NCI-H2196 treated with DMSO at 0.1 percent for 48 hours (cell line): ENCODE measurements at regions not wholly inside any gene's neighbourhood (a gene's known extent, or its start where the extent isn't known, plus 50 kb on each side); places are given as distances from the start of the nearest gene placed in this dataset.
"Not testable (repeated sequence)": the region's sequence is repeated elsewhere in the genome, so short reads cannot be mapped to it uniquely, and the experiment has no call there.

Experiments used
- DNase-seq: peaks from one replicate; lab custom pipeline; 2025; ENCODE audit not compliant: unreplicated experiment; lab: John Stamatoyannopoulos, UW

GRCh38 chr2:239806276-239806675 lies 218.9 kb downstream of the NDUFA10 start:
- DNase-seq = no peak

DNA sequence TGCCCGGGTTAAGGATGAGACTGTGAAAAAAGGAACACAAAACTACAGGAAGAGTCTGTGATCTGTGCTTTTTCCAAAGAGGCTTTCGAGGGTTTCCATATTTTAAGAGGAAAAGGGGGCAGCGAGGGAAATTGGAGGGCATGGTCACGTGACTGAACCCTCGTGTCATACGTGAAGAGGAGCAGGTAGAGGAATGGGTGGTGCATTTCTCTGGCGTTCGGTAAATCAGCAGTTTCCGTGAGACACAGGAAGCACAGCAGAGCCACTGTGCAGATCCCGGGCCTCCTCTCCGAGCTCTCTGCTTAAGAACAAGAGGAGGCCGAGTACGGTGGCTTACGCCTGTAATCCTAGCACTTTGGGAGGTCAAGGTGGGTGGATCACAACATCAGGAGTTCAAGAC lies 219.7 kb downstream of the NDUFA10 start:
- DNase-seq = no peak

DNA sequence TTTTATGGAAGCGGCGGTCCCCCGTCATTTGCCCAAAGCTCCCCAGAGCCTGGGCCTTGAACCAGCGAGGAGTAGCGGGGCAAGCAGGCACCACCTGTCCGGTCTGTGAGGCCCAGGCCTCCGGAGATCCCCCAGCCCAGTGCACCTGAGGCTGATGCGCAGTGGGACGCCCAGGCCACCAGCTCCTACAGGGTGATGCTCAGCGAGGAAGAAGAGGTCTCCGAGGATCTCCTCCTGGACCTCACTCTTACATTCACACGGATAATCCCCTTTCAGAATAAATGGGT lies 220.2 kb downstream of the NDUFA10 start:
- no peak for DNase-seq

DNA sequence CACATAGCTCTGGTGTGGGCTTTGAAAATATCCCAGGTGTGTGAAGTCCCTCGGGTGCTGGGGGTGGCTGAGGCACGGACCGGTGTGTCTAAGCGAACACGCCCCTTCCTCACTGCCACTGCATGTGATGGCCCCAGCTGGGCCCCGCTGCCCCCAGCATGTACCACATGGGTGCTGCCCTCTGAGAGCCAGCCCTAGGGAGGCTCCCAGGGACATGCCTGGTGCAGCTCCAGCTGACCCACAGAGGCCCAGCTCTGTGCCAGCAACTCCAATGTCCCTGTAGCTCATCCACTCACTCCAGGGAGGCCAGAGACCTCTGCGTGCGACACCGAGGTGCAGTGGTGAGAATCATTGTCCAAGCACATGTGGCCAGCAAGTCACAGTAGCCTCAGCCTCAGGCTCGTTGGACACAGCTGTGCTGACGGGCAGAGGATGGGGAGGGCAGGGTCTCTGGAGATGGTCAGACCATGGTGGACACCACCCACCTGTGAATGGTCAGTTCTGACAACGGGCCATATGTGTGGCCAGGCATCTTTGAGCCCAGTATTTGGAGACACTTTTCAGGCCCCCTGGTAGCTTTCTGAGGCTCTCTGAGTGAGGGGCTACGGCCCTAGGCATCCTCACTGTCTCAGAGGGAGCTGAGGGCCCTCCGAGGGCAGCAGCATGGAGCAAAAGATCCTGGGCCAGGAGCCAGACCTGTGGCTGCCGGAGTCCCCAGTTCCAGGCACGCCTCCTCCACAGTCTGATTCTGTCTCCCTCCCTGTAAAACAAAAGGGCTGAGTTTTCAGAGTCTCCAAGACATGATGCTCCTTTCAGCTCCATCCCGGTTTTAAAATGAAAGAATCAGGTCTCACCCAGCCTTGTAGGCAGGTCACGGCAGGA lies 220.7 kb downstream of the NDUFA10 start:
- DNase-seq = no peak

GRCh38 chr2:239803766-239804115 lies 221.4 kb downstream of the NDUFA10 start:
- DNase-seq = no peak

GRCh38 chr2:239803102-239803765 lies 221.9 kb downstream of the NDUFA10 start:
- no peak for DNase-seq

DNA sequence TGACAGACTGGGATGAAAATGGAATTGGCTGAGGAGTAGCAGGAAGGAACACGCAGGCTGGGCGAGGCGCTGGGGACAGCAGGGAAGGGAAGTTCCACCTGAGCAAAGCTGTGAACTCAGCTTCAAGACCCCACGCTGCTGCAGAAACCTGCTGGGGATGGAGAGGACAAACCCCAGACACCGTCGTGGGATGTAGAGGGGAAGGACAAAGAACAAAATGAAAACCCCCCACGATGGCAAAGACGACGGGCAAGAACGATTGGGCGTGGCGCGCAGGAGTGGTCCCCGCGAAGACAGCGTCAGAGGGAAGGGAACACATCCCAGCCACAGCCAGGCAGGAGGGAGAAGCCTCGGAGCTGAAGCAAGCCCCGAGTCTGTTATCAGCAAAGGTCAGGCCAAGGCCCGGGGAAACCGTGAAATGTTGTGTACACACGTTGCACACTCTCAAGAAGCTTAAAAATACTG lies 222.9 kb downstream of the NDUFA10 start:
- no peak for DNase-seq

DNA sequence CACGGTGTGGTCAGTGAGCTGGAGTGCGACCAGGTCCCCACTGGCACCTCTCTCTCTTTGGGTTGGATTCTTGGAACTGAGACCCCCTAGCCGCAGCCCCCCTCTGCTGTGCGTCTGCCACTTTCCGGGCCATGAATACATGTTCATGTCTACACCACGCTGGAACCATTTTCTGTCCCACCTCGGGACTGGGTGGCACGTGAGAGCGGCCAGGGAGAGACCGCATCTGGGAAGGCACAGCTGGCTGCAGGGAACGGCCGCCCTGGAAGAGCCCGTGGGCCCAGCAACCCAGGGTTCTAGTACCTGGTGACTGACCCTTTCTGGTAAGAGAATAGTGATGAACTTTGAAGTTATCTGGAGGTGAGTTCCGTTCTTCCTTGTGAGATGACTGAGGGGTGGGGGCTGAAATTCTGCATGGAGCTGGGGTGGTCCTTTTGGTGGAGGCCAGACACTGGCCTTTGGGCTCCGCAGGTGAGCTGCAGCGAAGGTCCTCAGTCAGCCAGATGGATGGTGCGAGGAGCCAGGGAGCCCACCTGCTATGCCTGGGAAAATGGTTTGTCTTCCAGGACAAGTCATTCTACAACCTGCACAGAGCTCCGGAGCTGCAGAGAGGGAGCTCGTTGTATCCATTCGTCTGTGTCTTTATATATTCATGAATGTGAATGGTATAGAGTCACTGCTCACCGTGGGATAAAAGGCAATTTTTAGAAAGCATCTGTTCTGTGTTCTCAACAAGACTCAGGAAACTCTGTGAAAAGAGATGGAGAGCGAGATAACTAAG lies 223.5 kb downstream of the NDUFA10 start:
- no peak for DNase-seq

- DNase-seq = no peak
Measured at GRCh38 chr2:239800785-239801386, 224.3 kb downstream of the NDUFA10 start.

DNA sequence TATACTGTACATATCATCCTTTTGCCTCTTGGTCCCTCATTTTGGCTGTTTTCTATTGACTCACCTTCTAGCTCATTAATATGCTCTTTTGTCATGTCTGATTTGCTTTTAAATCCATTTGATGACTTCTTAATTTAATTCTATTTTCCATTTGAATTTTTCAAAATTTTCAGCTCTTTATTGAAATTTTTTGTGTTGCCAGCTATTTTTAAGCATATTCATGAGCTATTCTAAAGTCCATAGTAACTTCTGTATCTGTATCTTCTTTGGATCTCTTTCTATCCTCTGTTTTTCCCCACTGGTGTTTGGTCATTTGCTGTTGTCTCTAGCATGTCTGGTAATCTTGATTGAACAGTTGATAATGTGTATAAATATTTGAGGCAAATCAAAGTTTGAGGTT lies 227.8 kb downstream of the NDUFA10 start:
- no peak for DNase-seq

DNA sequence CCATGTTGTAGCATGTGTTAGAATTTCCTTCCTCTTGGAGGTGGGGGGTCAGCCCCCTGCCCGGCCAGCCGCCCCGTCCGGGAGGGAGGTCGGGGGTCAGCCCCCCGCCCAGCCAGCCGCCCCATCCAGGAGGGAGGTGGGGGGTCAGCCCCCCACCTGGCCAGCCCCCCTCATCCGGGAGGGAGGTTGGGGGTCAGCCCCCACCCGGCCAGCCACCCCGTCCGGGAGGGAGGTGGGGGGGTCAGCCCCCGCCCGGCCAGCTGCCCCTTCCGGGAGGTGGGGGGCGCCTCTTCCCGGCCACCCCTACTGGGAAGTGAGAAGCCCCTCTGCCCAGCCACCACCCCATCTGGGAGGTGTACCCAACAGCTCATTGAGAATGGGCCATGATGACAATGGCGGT lies 229.4 kb downstream of the NDUFA10 start:
- not testable (repeated sequence) for DNase-seq

GRCh38 chr2:239793836-239794235 lies 231.3 kb downstream of the NDUFA10 start:
- no peak for DNase-seq

DNA sequence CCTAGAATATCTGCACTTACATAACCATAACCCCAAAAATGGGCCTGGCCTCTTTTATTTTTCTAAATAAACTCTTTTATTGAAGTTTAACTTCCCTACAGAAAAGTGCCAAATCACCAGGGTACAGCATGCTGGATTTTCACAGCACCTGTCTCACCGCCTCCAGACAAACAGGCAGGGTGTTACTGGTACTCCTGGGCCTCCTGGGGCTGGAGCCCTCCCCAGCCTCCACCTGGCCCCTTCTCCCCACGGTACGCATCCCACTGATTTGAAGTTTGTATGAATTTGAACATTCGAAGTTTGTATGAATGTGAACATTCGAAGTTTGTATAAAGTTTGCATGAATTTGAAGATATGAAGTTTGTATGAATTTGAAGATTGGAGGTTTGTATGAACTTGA lies 232.1 kb downstream of the NDUFA10 start:
- no peak for DNase-seq

- DNase-seq = no peak
Measured at GRCh38 chr2:239792405-239793084, 232.6 kb downstream of the NDUFA10 start.

- DNase-seq = no peak
Measured at GRCh38 chr2:239791526-239792404, 233.4 kb downstream of the NDUFA10 start.

GRCh38 chr2:239790721-239791120 lies 234.4 kb downstream of the NDUFA10 start:
- no peak for DNase-seq

GRCh38 chr2:239790313-239790712 lies 234.8 kb downstream of the NDUFA10 start:
- DNase-seq = no peak

DNA sequence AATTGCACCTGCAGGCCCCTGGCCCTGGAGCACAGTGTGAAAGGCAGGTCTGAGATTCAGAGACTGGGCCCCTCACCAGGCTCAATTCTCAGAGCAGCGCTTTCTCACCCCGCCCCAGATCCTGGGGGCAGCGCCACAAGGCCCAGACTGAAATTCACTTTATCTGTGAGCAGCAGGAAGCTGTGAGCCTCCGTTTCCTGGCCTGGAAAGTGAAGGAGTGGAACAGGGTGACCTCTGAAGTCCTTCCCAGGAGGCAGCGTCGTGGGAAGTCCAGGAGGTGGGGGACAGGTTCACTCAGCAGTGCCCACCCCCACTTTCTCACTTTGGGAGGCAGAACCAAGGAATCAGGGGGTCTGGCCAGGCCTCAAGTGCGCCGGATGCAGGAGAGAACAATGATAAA lies 235.4 kb downstream of the NDUFA10 start:
- no peak for DNase-seq

DNA sequence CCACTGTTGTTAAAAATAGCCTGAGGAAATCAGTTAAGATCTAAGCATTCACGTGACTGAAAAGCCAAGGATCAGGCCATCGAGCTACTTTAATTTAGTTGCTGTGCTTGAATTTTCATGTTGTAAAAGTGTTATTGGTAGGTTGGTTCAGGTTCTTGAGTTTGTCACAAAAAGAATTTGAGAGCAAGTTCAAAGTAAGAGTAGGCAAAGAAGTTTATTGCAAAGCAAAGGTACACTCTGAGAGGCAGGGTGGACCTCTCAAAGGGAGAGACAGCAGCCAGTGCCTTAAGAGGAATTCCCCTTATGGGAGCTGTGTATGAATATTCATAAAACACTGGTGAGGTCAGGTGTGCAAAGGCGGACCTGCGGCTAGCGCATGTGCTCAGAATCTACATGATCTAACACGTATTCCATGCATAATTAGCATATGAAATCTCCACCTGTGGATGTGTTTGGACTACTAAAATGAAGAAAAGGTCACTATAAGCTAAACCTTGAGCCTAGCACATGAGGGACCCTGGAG lies 236.5 kb downstream of the NDUFA10 start:
- no peak for DNase-seq
